Activated CD4-positive, alpha-beta T cell treated with anti-CD3 and anti-CD28 coated beads for 48 hours (primary cell): ENCODE measurements at regions not wholly inside any gene's neighbourhood (a gene's known extent, or its start where the extent isn't known, plus 50 kb on each side); places are given as distances from the start of the nearest gene placed in this dataset.
"Not testable (repeated sequence)": the region's sequence is repeated elsewhere in the genome, so short reads cannot be mapped to it uniquely, and the experiment has no call there.

Source experiments
- DNase-seq: peaks from one replicate; pipeline ENCODE4 v3.0.0-alpha.2; 2020

- no peak for DNase-seq
These were observed 221.4 kb downstream of the RPS29 start for GRCh38 chr14:49364752-49365117.

GRCh38 chr14:49363821-49364751 is 222.1 kb downstream of the RPS29 start:
- DNase-seq = no peak

GRCh38 chr14:49362916-49363315 is 223.3 kb downstream of the RPS29 start:
- no peak for DNase-seq

GRCh38 chr14:49339130-49339529 is 247.1 kb downstream of the RPS29 start:
- DNase-seq = no peak

DNA sequence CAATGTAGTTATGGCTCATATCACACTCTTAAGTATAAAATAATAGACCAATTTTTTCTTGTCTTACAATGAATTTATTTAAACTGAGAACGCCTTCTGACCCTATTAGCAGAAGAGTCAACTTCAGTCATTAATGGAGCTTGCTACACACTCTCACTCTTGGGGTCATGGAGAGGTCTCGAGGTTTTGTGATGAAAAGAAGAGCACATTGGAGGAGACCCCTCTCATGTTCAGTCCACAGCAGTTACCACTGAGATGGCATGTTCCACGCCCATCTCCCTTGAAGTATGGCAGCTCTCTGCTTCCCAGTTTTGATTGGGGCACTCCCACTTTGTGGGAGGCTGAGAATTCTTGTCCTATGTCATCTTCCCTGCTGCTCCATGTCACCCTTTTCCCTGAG is 266.4 kb downstream of the RPS29 start:
- DNase-seq = no peak

- DNase-seq = no peak
These were observed 270.6 kb downstream of the RPS29 start for GRCh38 chr14:49315570-49315969.

GRCh38 chr14:49314737-49315136 is 271.4 kb downstream of the RPS29 start:
- DNase-seq = no peak

DNA sequence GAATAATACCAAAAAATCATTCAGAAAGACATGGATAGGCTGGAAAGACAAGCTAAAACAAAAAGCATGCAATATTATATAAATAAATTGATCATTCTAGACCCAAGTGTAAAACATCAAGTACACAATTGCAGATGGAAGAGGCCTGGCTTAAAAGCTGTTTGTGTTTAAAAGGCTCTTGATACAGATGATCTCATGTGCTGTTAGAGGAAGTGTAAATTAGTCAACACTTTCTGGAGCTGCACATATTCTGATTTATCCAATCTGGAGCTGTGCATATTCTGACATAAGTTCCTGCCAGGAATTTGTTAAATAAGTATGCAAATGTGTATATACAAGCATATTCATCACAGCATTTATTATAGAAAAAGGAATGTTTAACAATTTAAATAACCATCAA is 273.1 kb downstream of the RPS29 start:
- no peak for DNase-seq

DNA sequence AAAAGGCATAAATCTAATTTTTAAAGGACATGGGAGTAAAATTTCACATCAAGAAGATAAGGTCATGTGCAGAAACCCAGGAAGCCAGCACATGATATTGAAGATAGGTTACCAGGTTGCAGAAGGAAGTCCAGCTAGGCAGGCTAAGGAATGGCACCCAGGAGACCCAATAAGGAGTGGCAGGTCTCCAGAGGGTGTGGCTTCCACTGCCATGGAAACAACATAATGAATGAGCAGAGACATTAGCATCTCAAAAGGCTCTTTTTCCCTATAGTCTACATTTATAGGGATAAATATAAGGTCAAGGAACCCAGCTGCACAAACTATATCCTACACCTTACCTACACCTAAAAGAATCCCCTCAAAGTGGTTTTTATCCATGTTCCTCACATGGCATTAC is 275.9 kb downstream of the RPS29 start:
- DNase-seq = no peak

- DNase-seq = no peak
These were observed 279.9 kb downstream of the RPS29 start for GRCh38 chr14:49306152-49306751.

- no peak for DNase-seq
These were observed 282.1 kb downstream of the RPS29 start for GRCh38 chr14:49303946-49304516.

GRCh38 chr14:49297102-49297501 is 289.1 kb downstream of the RPS29 start:
- DNase-seq = no peak

DNA sequence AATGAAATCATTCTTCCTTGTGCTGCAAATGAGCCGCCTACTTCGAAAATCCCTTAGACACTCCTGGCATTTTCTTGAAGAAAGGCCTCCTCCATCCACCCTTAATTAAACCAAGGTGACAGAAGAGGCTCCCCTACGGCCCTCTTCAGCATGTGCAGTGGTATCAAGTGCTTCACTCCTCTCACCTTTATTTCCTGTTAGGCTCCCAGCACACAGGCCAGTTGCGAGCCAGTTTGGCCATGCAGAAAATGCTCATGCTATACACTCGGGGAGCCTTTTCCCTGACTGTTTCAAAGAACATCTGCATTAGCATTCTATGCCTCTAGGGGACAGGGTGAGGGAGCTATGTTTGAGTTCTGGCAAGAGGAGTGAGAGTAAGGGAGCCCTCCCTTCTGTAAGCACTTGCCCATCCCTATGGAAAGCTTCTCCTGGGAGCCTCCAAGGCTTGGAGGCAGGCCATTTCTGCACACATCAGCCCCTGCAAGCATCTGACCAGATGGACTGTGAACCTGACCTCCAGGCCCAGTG is 291.5 kb downstream of the RPS29 start:
- DNase-seq = no peak

DNA sequence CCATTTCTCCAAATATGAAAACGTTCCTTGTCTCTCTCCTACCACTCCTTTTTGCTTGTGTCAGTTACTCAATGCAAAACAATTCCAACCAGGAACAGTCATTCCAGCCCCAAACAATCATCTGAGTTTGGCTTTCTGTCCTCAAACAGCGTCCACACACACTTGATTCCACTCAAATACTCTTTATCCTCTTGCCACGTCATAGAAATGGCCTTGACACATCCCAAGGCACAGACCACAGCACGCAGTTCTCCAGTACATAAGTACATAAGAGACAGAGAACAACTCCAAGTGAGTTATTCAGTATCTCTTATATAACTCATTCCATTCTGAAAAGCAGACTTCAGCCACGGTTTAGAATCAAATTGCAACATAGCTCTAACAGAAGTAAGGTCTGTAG is 299.2 kb downstream of the RPS29 start:
- DNase-seq = no peak

GRCh38 chr14:49286257-49286983 is 299.8 kb downstream of the RPS29 start:
- no peak for DNase-seq

GRCh38 chr14:49280566-49280965 is 305.6 kb downstream of the RPS29 start:
- DNase-seq = no peak

GRCh38 chr14:49250517-49250916 is 335.7 kb downstream of the RPS29 start:
- DNase-seq = no peak

GRCh38 chr14:49250109-49250508 is 336.1 kb downstream of the RPS29 start:
- no peak for DNase-seq

DNA sequence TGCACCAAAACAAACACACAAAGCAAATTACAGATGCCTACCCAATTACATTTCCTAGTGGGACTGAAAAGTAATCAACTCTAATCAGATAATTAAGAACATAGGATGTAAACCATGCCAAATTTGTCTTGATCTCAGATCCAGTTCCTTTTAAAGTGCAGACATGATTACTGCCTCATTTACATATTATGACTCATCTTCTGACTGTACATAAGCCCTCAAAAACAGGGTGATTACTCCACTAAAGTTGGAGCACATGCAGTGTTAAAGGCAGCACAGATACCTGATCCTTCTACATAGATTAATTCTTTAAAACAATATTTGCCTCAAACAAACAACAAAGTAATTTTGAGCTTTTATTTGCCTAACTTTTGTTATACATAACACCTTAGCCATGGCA is 337.2 kb downstream of the RPS29 start:
- DNase-seq = no peak

GRCh38 chr14:49243777-49244176 is 342.4 kb downstream of the RPS29 start:
- DNase-seq = not testable (repeated sequence)

DNA sequence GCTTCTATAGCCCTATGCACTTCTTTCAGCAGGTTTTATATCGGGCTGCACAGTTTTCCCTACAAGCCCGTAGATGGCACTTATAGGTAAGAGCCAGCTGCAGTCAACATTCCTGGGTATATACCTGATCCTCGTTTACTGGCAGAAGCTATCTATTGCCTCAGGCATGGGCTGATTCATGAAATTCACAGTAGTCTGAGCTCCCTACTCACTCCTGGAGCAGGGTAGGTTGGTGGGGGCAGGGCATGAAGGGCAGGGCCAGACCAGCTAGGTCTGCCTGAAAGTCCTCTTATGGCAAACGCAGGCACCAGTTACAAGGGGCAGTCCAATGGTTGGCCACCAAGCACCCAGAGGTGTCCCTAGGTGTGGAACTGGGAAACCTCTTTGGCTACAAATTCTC is 345.8 kb downstream of the RPS29 start:
- no peak for DNase-seq

DNA sequence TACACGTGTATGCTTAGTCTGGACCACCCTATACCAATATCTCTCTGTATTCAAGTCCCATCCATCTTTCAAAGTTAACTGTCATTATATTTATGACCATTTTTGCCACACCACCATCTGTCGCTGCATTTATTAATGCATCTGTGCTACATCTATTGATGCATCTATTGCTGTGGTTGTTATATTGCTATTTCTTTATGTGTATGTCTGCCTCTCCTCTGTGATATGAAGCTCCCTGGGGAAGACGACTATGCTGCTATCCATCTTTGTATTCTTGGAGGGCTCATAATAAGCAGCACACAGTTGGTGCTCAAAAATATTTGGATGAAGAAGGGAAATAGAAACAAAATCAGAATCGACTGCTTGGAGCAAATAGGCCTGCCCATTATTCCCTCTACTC is 357.6 kb downstream of the RPS29 start:
- no peak for DNase-seq

GRCh38 chr14:49221316-49221715 is 364.9 kb downstream of the RPS29 start:
- DNase-seq = no peak
